NCI-H2171 (cell line): ENCODE measurements at regions not wholly inside any gene's neighbourhood (a gene's known extent, or its start where the extent isn't known, plus 50 kb on each side); places are given as distances from the start of the nearest gene placed in this dataset.
"Not testable (repeated sequence)": the region's sequence is repeated elsewhere in the genome, so short reads cannot be mapped to it uniquely, and the experiment has no call there.

Source experiments
- DNase-seq: peaks from one replicate; lab custom pipeline; 2025; lab: John Stamatoyannopoulos, UW

DNA sequence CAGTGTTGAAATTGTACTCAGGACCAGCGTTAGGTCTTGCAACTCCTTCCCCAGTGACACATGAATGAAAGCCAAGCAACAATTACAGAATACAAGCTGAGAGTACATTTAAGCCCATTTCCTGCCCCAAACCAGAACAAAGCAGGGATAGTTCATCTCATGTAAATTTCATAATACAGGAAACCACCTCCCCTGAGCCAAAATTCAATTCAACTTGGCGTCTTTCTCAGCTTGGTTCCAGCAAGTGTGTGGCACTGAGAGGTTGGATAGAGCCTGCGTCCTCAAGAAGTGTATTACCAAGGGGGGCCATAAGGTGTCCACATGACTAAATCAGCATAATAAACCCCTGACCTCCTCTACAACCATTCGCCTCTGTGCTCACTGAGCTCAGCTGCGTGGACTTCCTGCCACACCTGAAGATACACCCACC, 278.9 kb upstream of the CRY1 start:
- no peak for DNase-seq

- DNase-seq: no peak
These were observed 280.0 kb upstream of the CRY1 start for GRCh38 chr12:107373238-107373809.

GRCh38 chr12:107374161-107374840, 281.0 kb upstream of the CRY1 start:
- no peak for DNase-seq

DNA sequence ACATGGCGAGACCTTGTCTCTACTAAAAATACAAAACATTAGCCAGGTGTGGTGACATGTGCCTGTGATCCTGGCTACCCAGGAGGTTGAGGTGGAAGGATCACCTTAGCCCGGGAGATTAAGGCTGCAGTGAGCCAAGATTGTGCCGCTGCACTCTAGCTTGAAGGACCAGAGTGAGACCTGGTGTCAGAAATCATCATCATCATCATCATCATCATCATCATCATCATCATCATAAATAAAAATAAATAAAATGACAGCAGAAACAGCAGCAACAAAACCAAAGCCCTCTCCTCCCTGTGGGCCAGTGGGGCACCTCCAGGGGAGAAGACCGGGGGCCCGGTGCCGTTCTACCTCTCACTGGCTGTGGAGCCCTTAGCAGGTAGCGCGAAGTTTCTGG, 281.9 kb upstream of the CRY1 start:
- no peak for DNase-seq

- DNase-seq: no peak
These were observed 284.4 kb upstream of the CRY1 start for GRCh38 chr12:107377596-107378385.

GRCh38 chr12:107378609-107379008, 285.3 kb upstream of the CRY1 start:
- DNase-seq: no peak

DNA sequence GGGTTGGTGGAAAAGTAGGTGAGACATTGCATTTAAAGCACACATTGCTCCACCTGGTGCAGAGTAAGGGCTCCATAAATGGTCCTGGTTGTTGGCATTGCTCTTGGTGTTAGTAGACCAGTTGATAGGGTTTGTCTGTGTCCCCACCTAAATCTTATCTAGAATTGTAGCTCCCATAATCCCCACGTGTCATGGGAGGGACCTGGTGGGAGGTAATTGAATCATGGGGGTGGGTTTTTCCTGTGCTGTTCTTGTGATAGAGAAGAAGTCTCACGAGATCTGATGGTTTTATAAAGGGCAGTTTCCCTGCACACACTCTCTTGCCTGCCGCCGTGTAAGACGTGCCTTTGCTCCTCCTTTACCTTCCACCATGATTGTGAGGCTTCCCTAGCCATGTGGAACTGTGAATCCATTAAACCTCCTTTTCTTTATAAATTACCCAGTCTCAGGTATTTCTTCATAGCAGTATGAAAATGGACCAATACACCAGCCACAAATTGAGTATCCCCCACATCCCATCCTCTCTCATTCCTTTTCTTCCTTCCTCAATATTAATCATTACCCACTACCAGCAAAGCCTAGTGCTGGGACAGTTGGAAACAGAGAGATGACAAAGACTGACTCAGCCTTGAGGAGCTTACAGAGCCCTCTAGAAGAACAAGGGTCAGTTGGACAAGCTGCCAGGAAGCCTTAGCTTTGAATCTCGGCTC, 285.9 kb upstream of the CRY1 start:
- DNase-seq: not testable (repeated sequence)

GRCh38 chr12:107379852-107380567, 286.7 kb upstream of the CRY1 start:
- DNase-seq: no peak

DNA sequence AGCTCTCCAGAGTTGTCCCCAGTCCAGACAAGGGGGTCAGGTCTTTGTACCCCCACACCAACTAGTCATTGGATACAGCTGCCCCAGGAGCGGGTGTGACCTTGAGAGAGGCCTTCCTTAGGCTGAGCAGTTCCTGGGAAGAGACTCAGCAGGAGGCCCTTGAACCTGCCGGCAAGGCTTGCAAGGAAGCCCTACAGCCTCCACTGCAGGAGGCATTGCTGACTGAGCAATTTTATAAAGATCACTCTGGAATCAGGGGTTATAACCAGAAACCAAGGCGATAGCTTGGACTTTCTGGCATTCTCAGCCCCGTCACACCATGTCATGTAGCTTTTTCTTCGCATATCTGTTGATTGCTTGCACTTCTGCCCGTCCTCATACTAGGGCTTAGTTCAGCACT, 291.3 kb upstream of the CRY1 start:
- DNase-seq: no peak

DNA sequence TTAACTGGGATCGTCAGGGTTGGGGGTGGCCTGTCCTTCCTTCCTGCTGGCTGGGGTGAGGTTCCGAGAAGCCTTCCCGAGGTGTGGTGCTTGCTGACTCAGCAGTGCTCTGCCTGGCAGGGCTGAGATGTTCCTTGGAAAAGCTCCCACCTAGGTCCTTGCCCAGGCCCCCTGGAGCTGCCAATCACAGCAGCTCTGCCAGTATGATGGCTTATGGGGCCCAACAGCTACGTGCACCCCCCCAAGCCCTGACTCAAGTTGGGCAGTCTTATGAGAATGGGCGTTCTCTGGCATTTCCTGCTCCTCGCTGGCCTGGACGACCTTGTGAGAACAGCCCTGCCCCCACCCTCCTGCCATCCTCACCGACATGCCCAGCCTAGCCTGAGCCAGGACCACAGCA, 292.2 kb upstream of the CRY1 start:
- DNase-seq: no peak

DNA sequence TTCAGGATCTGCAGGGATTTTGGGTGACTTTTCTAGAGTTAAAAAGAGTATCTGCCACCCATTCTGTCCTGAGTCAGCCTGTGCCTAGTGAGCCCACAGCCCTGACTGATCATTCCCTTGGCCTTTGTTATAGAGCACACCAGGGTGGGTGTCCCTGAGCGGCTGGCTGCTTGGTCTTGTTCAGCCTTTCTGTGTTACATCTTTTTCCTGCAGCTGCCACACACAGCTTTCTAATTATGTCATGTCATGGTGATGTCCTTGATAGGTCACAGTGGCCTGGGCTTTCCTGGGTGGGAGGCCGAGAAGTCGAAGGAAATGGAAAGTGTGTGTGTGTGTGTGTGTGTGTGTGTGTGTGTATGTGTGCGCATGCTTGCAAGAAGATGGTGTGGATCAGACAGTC, 293.2 kb upstream of the CRY1 start:
- DNase-seq: no peak

GRCh38 chr12:107388263-107388662, 294.9 kb upstream of the CRY1 start:
- no peak for DNase-seq

DNA sequence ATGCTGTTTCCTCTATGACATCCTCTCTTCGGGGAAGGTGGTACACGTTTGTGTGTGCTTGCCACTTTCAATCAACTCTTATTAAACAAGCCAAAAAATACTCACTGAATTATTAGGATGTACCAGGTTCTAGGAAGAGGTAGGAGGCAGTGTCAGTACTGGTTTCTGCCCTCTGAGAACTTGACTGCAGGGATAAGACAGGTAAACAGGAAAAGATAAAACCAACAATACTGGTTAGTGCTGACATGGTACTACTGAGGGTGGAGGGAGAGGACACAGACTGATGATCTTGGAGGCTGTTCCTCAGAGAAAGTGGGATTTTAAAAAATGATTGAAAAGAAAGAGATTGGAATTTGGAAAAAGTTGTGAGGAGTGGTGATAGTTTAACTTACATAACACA, 295.2 kb upstream of the PWP1 start:
- DNase-seq: no peak

GRCh38 chr12:107393043-107393717, 292.4 kb upstream of the PWP1 start:
- DNase-seq: no peak

DNA sequence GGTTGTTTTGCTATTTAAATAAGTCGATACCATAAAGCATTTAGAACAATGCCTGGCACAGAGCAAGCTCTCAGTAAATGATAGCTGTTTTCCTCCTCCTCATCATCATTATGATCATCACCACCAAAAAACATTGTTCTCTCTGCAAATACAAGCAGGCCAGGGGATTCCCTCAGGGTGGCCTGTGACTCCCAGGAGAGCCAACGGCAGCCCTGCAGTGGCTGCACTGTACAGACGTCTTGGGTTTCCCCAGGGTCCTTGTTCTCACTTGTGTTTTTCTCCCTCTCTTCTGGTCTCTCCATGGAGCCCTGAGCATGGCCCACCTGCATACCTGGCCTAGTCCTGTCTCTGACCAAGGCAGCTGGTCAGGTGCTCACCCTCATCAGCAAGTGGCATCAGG, 290.9 kb upstream of the PWP1 start:
- DNase-seq: no peak

DNA sequence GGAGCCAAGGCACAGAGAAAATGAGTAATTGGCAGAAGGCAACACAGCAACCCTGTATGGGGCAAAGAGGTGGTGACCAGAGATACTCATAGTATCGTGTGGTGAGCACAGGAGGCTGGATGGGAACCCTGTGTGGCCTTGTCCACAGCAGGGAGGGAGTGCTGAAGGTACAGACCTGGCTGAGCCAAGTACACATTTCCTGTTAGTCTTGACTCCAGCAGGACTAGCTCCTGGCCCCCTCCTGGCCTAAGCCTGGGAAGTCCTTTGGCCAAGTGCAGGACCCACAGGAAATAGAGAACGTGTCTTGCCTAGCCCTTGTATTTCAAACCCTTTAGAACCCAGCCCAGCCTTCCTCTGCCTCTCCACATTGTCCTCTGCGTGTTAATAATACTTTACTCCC, 289.8 kb upstream of the PWP1 start:
- no peak for DNase-seq

- no peak for DNase-seq
These were observed 288.6 kb upstream of the PWP1 start for GRCh38 chr12:107396991-107397390.

- peak; percentile 56 for DNase-seq
These were observed 287.6 kb upstream of the PWP1 start for GRCh38 chr12:107397890-107398500.

GRCh38 chr12:107399046-107399445, 286.6 kb upstream of the PWP1 start:
- no peak for DNase-seq

GRCh38 chr12:107400686-107401447, 284.7 kb upstream of the PWP1 start:
- no peak for DNase-seq
